HepG2 (cell line): ENCODE measurements at regions not wholly inside any gene's neighbourhood (a gene's known extent, or its start where the extent isn't known, plus 50 kb on each side); places are given as distances from the start of the nearest gene placed in this dataset.

Source experiments
- ATAC-seq: fragments of 200-7000 bp; cut with Tn5 transposase; 3 replicates; pipeline ENCODE4 v1.9.1; 2020; ENCODE audit warnings: mild to moderate bottlenecking, moderate library complexity
- BruUV-seq: library from RNA; stranded (reverse); fragments of 400-500 nt; replicated peaks from 2 replicates; lab custom pipeline; 2021; lab: Mats Ljungman, UMichigan
- CTCF ChIA-PET: fragments of 300-600 bp; formaldehyde crosslinking; extraction: SDS; loops from one replicate; lab custom pipeline; 2021; ENCODE audit warnings: low total read pairs, inconsistent platforms, low intra/inter-chr PET ratio; lab: Yijun Ruan, JAX
- POLR2A ChIA-PET: fragments of 350-600 bp; sonication (Branson Sonifier 250); formaldehyde crosslinking; loops from one replicate; lab custom pipeline; 2020; ENCODE audit warnings: antibody characterized with exemption, inconsistent platforms; lab: Yijun Ruan, JAX
- DNase-seq: peaks from one replicate; pipeline ENCODE4 v3.0.0-alpha.2; 2015; ENCODE audit warnings: low spot score
- FAIRE-seq: peaks from 3 replicates; lab custom pipeline; 2011; peaks lifted over from hg19 to GRCh38; lab: Jason Lieb, UNC
- H2AFZ ChIP-seq: one replicate; pipeline ENCODE4 v1.6.1; 2011; ENCODE audit warnings: low read length, inconsistent platforms
- H3K27ac ChIP-seq: fragments of 300-600 bp; 3 replicates; pipeline ENCODE4 v1.8.0; 2011; ENCODE audit warnings: mixed run types, mild to moderate bottlenecking, mixed read lengths, low read length, inconsistent platforms; ENCODE audit not compliant: insufficient read depth; ENCODE audit errors: extremely low read length
- H3K27me3 ChIP-seq, 2 experiments: fragments of 200-600 bp in 1 of 2; 2 replicates in 1 of 2; 3 replicates in 1 of 2; pipeline versions ENCODE4 v1.6.0 to v1.8.0; 2011; ENCODE audit warnings: low read length in 2 of 2, mild to moderate bottlenecking in 2 of 2, moderate library complexity in 2 of 2, inconsistent platforms in 1 of 2; ENCODE audit not compliant: insufficient read depth in 2 of 2, control insufficient read depth in 1 of 2
- H3K36me3 ChIP-seq, 2 experiments: fragments of 200-600 bp in 1 of 2; replicated peaks in 1 of 2; 2 replicates in 1 of 2; 3 replicates in 1 of 2; pipeline versions ENCODE4 v1.5.1 to v1.8.0; 2011; ENCODE audit warnings: low read length in 2 of 2, inconsistent platforms in 1 of 2; ENCODE audit not compliant: insufficient read depth in 2 of 2, control insufficient read depth in 1 of 2
- H3K4me1 ChIP-seq: 2 replicates; pipeline ENCODE4 v1.5.1; 2012; ENCODE audit warnings: low read length, inconsistent platforms; ENCODE audit not compliant: insufficient read depth
- H3K4me2 ChIP-seq: 2 replicates; pipeline ENCODE4 v1.6.0; 2011; ENCODE audit warnings: low read depth, low read length, inconsistent platforms
- H3K4me3 ChIP-seq, 3 experiments: fragments of 200-600 bp in 1 of 3; sonication (generic), shearing (Covaris generic) in 1 of 3; replicated peaks in 1 of 3; 2 replicates each; pipeline ENCODE4 v1.5.1; 2011 to 2016; ENCODE audit warnings: low read length in 3 of 3, inconsistent platforms in 2 of 3, low read depth in 2 of 3, mild to moderate bottlenecking in 2 of 3, control low read depth in 1 of 3, mixed read lengths in 1 of 3; ENCODE audit not compliant: insufficient read depth in 1 of 3
- H3K79me2 ChIP-seq: one replicate; pipeline ENCODE4 v1.6.1; 2011; ENCODE audit warnings: low read length, inconsistent platforms; ENCODE audit not compliant: insufficient read depth
- H3K9ac ChIP-seq: 2 replicates; pipeline ENCODE4 v1.6.0; 2011; ENCODE audit warnings: mild to moderate bottlenecking, low read depth, low read length, inconsistent platforms; ENCODE audit not compliant: insufficient read depth
- H3K9me3 ChIP-seq: 2 replicates; pipeline ENCODE4 v1.5.1; 2012; ENCODE audit warnings: mild to moderate bottlenecking, low read length
- H4K20me1 ChIP-seq: 2 replicates; pipeline ENCODE4 v1.6.0; 2011; ENCODE audit warnings: inconsistent platforms, mild to moderate bottlenecking, low read length, moderate library complexity; ENCODE audit not compliant: insufficient read depth
- FOXA3 ChIP-seq: IDR thresholded peaks from 2 replicates; pipeline ENCODE4 v1.6.1; 2016; ENCODE audit warnings: missing genetic modification reagents, missing compliant biosample characterization
- LCORL ChIP-seq, 2 experiments: fragments of 450-650 bp in 1 of 2; sonication (generic) in 1 of 2; formaldehyde crosslinking in 1 of 2; IDR thresholded peaks; 2 replicates each; pipeline versions ENCODE4 v1.5.0 to v1.6.1; 2017 to 2020; ENCODE audit warnings: antibody characterized with exemption in 1 of 2, missing genetic modification reagents in 1 of 2
- NFIB ChIP-seq: sonication (generic); formaldehyde crosslinking; IDR thresholded peaks from 2 replicates; pipeline ENCODE4 v1.9.0; 2021; ENCODE audit warnings: missing genetic modification reagents, mild to moderate bottlenecking, borderline replicate concordance
- TEAD3 ChIP-seq: optimal IDR thresholded peaks from 2 replicates; pipeline ENCODE3; 2016; ENCODE audit warnings: borderline replicate concordance
- ZNF205 ChIP-seq: IDR thresholded peaks from 2 replicates; pipeline ENCODE4 v1.6.1; 2018; ENCODE audit warnings: missing biosample characterization, missing genetic modification reagents
- ZNF326 ChIP-seq: sonication (generic); formaldehyde crosslinking; IDR thresholded peaks from 2 replicates; pipeline ENCODE4 v1.4.0; 2020; ENCODE audit warnings: missing genetic modification reagents, borderline replicate concordance
- ZNF550 ChIP-seq: sonication (generic); formaldehyde crosslinking; IDR thresholded peaks from 2 replicates; pipeline ENCODE4 v1.4.0; 2020; ENCODE audit warnings: mild to moderate bottlenecking, missing genetic modification reagents, borderline replicate concordance
- WGBS: methylation state at CpG from one replicate; pipeline ENCODE4 v1.1.6; 2017; ENCODE audit warnings: low lambda C conversion rate; 5-methylcytosine and 5-hydroxymethylcytosine counted together
- in situ Hi-C: cut with HindIII; loops from 2 replicates; pipeline ENCODE4 v1.10.0; 2017; ENCODE audit warnings: low pct_unique_long_range_greater_than_20kb; ENCODE audit not compliant: extremely low pct_ligation_motif_present
- intact Hi-C: fragments of 100-400 bp; cut with micrococcal nuclease; formaldehyde crosslinking; loops from one replicate; pipeline ENCODE4 v1.10.0; 2022; ENCODE audit not compliant: unreplicated experiment
- TF ChIP-seq, protein P1 (sequence below): sonication (generic); formaldehyde crosslinking; IDR thresholded peaks from 2 replicates; pipeline ENCODE4 v1.4.0; 2020; ENCODE audit warnings: missing genetic modification reagents, borderline replicate concordance
- TF ChIP-seq, protein P2 (sequence below): sonication (generic); formaldehyde crosslinking; IDR thresholded peaks from 2 replicates; pipeline ENCODE4 v1.5.1; 2020; ENCODE audit warnings: mild to moderate bottlenecking, missing genetic modification reagents, borderline replicate concordance

GRCh38 chrX:128931071-128931470 is 592.2 kb downstream of the SMARCA1 start:
- H3K9ac ChIP-seq = no peak overlapping the region
- H4K20me1 ChIP-seq = no peaks in the 10 kb centered on the region
- in situ Hi-C loops (no loop called here), intact Hi-C loops (no loop called here)
- H2AFZ ChIP-seq = no peak overlapping the region
- TF ChIP-seq ZNF326 (CRISPR knock-in tag) (no peak), LCORL (IDR thresholded peaks at IDR 0.05) (no peak), LCORL (CRISPR knock-in tag; IDR thresholded peaks at IDR 0.05) (no peak), ZNF205 (no peak)
- TF ChIP-seq, protein P1, sequence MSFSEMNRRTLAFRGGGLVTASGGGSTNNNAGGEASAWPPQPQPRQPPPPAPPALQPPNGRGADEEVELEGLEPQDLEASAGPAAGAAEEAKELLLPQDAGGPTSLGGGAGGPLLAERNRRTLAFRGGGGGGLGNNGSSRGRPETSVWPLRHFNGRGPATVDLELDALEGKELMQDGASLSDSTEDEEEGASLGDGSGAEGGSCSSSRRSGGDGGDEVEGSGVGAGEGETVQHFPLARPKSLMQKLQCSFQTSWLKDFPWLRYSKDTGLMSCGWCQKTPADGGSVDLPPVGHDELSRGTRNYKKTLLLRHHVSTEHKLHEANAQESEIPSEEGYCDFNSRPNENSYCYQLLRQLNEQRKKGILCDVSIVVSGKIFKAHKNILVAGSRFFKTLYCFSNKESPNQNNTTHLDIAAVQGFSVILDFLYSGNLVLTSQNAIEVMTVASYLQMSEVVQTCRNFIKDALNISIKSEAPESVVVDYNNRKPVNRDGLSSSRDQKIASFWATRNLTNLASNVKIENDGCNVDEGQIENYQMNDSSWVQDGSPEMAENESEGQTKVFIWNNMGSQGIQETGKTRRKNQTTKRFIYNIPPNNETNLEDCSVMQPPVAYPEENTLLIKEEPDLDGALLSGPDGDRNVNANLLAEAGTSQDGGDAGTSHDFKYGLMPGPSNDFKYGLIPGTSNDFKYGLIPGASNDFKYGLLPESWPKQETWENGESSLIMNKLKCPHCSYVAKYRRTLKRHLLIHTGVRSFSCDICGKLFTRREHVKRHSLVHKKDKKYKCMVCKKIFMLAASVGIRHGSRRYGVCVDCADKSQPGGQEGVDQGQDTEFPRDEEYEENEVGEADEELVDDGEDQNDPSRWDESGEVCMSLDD = no peak
- H3K27ac ChIP-seq = no peak overlapping the region
- BruUV-seq = no TSS peak
- H3K79me2 ChIP-seq = no peaks in the 10 kb centered on the region
- no peak overlapping the region for H3K4me3 ChIP-seq
- H3K4me2 ChIP-seq = no peak overlapping the region
- POLR2A ChIA-PET = no interaction called here
- H3K9me3 ChIP-seq = no peaks in the 10 kb centered on the region
- no peaks in the 10 kb centered on the region for H3K27me3 ChIP-seq
- FAIRE-seq (no peak), DNase-seq (no peak), ATAC-seq (no peak)
- CTCF ChIA-PET = no interaction called here
- WGBS = 83% methylated on average over 1 of the region's 1 CpG
- no peaks in the 10 kb centered on the region for H3K36me3 ChIP-seq
- H3K4me1 ChIP-seq = peaks cover 22% of the 10 kb centered on the region

- ATAC-seq = peak; percentile 93
- peak; percentile 93 for FAIRE-seq
- Histone ChIP-seq H3K27me3 (no peaks in the 10 kb centered on the region), H3K36me3 (no peaks in the 10 kb centered on the region), H3K4me1 (peaks cover 22% of the 10 kb centered on the region), H3K9ac (no peak overlapping the region), H3K27ac (no peak overlapping the region), H2AFZ (no peak overlapping the region), H3K9me3 (no peaks in the 10 kb centered on the region), H4K20me1 (no peaks in the 10 kb centered on the region), H3K4me3 (no peak overlapping the region), H3K79me2 (no peaks in the 10 kb centered on the region), H3K4me2 (0 out of 2 replicates have a peak overlapping the region, but pooled peaks have one; percentile 9)
- BruUV-seq = no TSS peak
- POLR2A ChIA-PET = no interaction called here
- peak; percentile 86 for DNase-seq
- WGBS = 13% methylated on average over 4 of the region's 4 CpGs
- intact Hi-C loops = no loop called here
- in situ Hi-C loops = no loop called here
- CTCF ChIA-PET = no interaction called here
- TF ChIP-seq, protein P2, sequence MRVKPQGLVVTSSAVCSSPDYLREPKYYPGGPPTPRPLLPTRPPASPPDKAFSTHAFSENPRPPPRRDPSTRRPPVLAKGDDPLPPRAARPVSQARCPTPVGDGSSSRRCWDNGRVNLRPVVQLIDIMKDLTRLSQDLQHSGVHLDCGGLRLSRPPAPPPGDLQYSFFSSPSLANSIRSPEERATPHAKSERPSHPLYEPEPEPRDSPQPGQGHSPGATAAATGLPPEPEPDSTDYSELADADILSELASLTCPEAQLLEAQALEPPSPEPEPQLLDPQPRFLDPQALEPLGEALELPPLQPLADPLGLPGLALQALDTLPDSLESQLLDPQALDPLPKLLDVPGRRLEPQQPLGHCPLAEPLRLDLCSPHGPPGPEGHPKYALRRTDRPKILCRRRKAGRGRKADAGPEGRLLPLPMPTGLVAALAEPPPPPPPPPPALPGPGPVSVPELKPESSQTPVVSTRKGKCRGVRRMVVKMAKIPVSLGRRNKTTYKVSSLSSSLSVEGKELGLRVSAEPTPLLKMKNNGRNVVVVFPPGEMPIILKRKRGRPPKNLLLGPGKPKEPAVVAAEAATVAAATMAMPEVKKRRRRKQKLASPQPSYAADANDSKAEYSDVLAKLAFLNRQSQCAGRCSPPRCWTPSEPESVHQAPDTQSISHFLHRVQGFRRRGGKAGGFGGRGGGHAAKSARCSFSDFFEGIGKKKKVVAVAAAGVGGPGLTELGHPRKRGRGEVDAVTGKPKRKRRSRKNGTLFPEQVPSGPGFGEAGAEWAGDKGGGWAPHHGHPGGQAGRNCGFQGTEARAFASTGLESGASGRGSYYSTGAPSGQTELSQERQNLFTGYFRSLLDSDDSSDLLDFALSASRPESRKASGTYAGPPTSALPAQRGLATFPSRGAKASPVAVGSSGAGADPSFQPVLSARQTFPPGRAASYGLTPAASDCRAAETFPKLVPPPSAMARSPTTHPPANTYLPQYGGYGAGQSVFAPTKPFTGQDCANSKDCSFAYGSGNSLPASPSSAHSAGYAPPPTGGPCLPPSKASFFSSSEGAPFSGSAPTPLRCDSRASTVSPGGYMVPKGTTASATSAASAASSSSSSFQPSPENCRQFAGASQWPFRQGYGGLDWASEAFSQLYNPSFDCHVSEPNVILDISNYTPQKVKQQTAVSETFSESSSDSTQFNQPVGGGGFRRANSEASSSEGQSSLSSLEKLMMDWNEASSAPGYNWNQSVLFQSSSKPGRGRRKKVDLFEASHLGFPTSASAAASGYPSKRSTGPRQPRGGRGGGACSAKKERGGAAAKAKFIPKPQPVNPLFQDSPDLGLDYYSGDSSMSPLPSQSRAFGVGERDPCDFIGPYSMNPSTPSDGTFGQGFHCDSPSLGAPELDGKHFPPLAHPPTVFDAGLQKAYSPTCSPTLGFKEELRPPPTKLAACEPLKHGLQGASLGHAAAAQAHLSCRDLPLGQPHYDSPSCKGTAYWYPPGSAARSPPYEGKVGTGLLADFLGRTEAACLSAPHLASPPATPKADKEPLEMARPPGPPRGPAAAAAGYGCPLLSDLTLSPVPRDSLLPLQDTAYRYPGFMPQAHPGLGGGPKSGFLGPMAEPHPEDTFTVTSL (CRISPR knock-in tag) = 0 out of 2 replicates have a peak, but pooled peaks have one; percentile 20
- TF ChIP-seq TEAD3 (peak; percentile 60), ZNF550 (no peak), FOXA3 (CRISPR knock-in tag) (peak; percentile 53), NFIB (no peak)
These were observed 593.8 kb downstream of the SMARCA1 start for GRCh38 chrX:128929271-128930057.
